OCI-LY7 (cell line): ENCODE measurements at regions not wholly inside any gene's neighbourhood (a gene's known extent, or its start where the extent isn't known, plus 50 kb on each side); places are given as distances from the start of the nearest gene placed in this dataset.

Experiments used
- BruUV-seq: library from RNA; stranded (reverse); fragments of 400-500 nt; replicated peaks from 2 replicates; lab custom pipeline; 2021; lab: Mats Ljungman, UMichigan
- CTCF ChIA-PET: fragments of 300-600 bp; sonication (Branson Sonifier 250); formaldehyde crosslinking; loops from one replicate; lab custom pipeline; 2022; ENCODE audit warnings: antibody characterized with exemption; ENCODE audit not compliant: unreplicated experiment; lab: Charles Lee
- POLR2A ChIA-PET: fragments of 300-600 bp; sonication (Branson Sonifier 250); formaldehyde crosslinking; loops from one replicate; lab custom pipeline; 2022; ENCODE audit warnings: antibody characterized with exemption; lab: Charles Lee
- DNase-seq: peaks from one replicate; pipeline ENCODE4 v3.0.0-alpha.2; 2015; ENCODE audit warnings: low spot score
- H2AFZ ChIP-seq: fragments of 200-600 bp; sonication (generic), shearing (Covaris generic); 2 replicates; pipeline ENCODE4 v1.6.1; 2014; ENCODE audit warnings: mild to moderate bottlenecking, antibody characterized with exemption, low read length, moderate library complexity
- H3K27ac ChIP-seq: fragments of 200-600 bp; sonication (generic); 2 replicates; pipeline ENCODE4 v1.5.1; 2014; ENCODE audit warnings: mixed run types, low read depth, mild to moderate bottlenecking, moderate library complexity, low read length, inconsistent platforms; ENCODE audit not compliant: poor library complexity, severe bottlenecking
- H3K36me3 ChIP-seq: fragments of 200-600 bp; sonication (generic); 2 replicates; pipeline ENCODE4 v1.6.1; 2014; ENCODE audit warnings: mild to moderate bottlenecking, antibody characterized with exemption, low read length, moderate library complexity, mixed read lengths; ENCODE audit not compliant: insufficient read depth
- H3K4me1 ChIP-seq: fragments of 200-600 bp; sonication (generic); 2 replicates; pipeline ENCODE4 v1.5.1; 2014; ENCODE audit warnings: mild to moderate bottlenecking, low read length; ENCODE audit not compliant: insufficient read depth, poor library complexity, severe bottlenecking
- H3K4me2 ChIP-seq: fragments of 200-600 bp; sonication (generic); 2 replicates; pipeline ENCODE4 v1.6.1; 2014; ENCODE audit warnings: mild to moderate bottlenecking, low read length
- H3K4me3 ChIP-seq: fragments of 200-600 bp; sonication (generic); 2 replicates; pipeline ENCODE4 v1.5.1; 2014; ENCODE audit warnings: mild to moderate bottlenecking, low read depth, low read length; ENCODE audit not compliant: poor library complexity, severe bottlenecking
- H3K79me2 ChIP-seq: fragments of 200-600 bp; sonication (generic); 2 replicates; pipeline ENCODE4 v1.6.1; 2016; ENCODE audit warnings: low read depth, mild to moderate bottlenecking, low read length, moderate library complexity, mixed read lengths; ENCODE audit not compliant: insufficient read depth
- H3K9me2 ChIP-seq: fragments of 200-600 bp; sonication (generic); 2 replicates; pipeline ENCODE4 v1.6.1; 2016; ENCODE audit warnings: mild to moderate bottlenecking, low read length, mixed read lengths; ENCODE audit not compliant: insufficient read depth
- H3K9me3 ChIP-seq: fragments of 200-600 bp; sonication (generic); 2 replicates; pipeline ENCODE4 v1.6.1; 2014; ENCODE audit warnings: mild to moderate bottlenecking, mixed run types, low read length, mixed read lengths
- H4K20me1 ChIP-seq: fragments of 200-600 bp; sonication (generic); 2 replicates; pipeline ENCODE4 v1.6.1; 2014; ENCODE audit warnings: mild to moderate bottlenecking, antibody characterized with exemption, low read length, moderate library complexity, mixed read lengths; ENCODE audit not compliant: insufficient read depth
- EZH2phosphoT487 ChIP-seq: fragments of 200-600 bp; sonication (generic); IDR thresholded peaks from 2 replicates; pipeline ENCODE4 v1.6.1; 2018; ENCODE audit warnings: low read depth, borderline replicate concordance, mild to moderate bottlenecking, mixed run types, antibody characterized with exemption, low read length, moderate library complexity, mixed read lengths
- intact Hi-C: fragments of 100-400 bp; cut with micrococcal nuclease; formaldehyde crosslinking; loops from one replicate; pipeline ENCODE4 v1.10.0; 2022; ENCODE audit not compliant: unreplicated experiment
- TF ChIP-seq, protein P1 (sequence below): fragments of 200-600 bp; sonication (generic); conservative IDR thresholded peaks from 2 replicates; pipeline ENCODE4 v1.5.1; 2014; ENCODE audit warnings: mild to moderate bottlenecking, antibody characterized with exemption, low read length, moderate library complexity, mixed read lengths

DNA sequence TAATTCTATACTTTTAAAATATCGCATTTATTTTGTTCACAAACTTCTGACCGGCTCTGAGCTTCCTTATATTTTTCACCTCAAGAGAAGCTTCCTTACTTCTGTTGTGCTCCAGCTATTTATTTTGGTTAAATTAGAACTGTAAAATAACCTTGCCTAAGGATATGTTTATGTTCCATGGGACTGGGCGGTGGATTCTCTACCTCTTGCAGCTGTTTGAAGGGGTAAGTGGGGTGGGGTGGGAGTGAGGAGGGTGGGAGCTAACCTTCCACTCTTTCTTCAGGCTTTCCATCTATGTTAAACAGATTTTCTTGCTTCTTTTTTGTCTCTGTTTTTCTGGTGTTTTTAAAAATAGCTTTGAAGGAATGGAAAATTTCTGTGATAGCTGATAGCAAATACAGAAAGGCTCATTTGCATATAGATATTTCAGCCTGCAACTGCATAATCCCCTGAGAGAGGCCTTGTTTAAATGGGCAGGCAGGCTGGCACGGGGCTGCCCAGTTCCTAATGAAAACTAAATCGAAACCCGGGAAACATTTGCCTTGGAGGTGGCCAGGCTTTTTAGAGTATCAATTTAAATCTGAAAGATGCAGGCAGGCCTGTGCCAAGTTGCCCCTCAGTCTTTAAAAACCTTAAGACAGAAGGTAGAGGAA lies 122.1 kb upstream of the DMAC1 start:
- no TSS peak for BruUV-seq
- Histone ChIP-seq H3K79me2 (no peaks in the 10 kb centered on the region), H4K20me1 (no peaks in the 10 kb centered on the region), H2AFZ (peak overlapping the region; percentile 62), H3K36me3 (no peaks in the 10 kb centered on the region), H3K4me1 (peaks cover 12% of the 10 kb centered on the region), H3K9me3 (no peaks in the 10 kb centered on the region), H3K9me2 (no peaks in the 10 kb centered on the region), H3K27ac (no peak overlapping the region), H3K4me3 (no peak overlapping the region), H3K4me2 (peak overlapping the region; percentile 30)
- ChIA-PET POLR2A (interaction anchor here (0.6 kb wide), 1 partner anchor 221 kb away, joined by 4 read pairs; no protein-coding TSS in a partner anchor), CTCF (no interaction called here)
- no peak for TF ChIP-seq EZH2phosphoT487
- TF ChIP-seq, protein P1, sequence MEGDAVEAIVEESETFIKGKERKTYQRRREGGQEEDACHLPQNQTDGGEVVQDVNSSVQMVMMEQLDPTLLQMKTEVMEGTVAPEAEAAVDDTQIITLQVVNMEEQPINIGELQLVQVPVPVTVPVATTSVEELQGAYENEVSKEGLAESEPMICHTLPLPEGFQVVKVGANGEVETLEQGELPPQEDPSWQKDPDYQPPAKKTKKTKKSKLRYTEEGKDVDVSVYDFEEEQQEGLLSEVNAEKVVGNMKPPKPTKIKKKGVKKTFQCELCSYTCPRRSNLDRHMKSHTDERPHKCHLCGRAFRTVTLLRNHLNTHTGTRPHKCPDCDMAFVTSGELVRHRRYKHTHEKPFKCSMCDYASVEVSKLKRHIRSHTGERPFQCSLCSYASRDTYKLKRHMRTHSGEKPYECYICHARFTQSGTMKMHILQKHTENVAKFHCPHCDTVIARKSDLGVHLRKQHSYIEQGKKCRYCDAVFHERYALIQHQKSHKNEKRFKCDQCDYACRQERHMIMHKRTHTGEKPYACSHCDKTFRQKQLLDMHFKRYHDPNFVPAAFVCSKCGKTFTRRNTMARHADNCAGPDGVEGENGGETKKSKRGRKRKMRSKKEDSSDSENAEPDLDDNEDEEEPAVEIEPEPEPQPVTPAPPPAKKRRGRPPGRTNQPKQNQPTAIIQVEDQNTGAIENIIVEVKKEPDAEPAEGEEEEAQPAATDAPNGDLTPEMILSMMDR: no peak
- intact Hi-C loops: no loop called here
- DNase-seq: no peak

DNA sequence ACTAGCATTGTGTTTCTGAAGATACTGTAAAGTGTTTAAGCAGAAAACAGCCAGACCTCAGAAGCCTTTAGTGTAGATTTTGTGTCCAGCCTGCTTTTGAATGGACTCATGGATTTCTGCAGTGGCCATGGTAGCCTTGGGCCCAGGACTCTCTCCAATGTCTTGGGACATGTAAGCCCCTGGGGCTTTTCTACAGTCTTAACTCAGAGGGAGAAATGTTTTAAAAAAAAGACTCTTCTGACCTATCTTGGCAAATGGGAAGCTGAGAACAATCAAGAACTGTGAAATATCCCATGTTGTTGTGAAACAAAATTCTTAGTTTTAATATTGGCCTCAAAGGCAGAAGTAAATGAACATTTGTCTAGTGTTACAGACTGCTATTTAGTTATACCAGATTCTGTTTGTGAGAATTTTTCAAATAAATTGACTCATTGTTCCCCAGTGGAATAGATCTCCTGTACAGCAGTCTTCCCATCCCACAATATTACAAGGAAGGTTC lies 112.5 kb upstream of the DMAC1 start:
- Histone ChIP-seq H2AFZ (no peak overlapping the region), H4K20me1 (no peaks in the 10 kb centered on the region), H3K36me3 (no peaks in the 10 kb centered on the region), H3K4me3 (no peak overlapping the region), H3K9me3 (no peaks in the 10 kb centered on the region), H3K79me2 (no peaks in the 10 kb centered on the region), H3K9me2 (no peaks in the 10 kb centered on the region), H3K4me2 (no peak overlapping the region), H3K27ac (no peak overlapping the region), H3K4me1 (no peaks in the 10 kb centered on the region)
- no TSS peak for BruUV-seq
- ChIA-PET POLR2A (no interaction called here), CTCF (no interaction called here)
- no peak for DNase-seq
- intact Hi-C loops: no loop called here
- TF ChIP-seq, protein P1: no peak
- no peak for TF ChIP-seq EZH2phosphoT487

DNA sequence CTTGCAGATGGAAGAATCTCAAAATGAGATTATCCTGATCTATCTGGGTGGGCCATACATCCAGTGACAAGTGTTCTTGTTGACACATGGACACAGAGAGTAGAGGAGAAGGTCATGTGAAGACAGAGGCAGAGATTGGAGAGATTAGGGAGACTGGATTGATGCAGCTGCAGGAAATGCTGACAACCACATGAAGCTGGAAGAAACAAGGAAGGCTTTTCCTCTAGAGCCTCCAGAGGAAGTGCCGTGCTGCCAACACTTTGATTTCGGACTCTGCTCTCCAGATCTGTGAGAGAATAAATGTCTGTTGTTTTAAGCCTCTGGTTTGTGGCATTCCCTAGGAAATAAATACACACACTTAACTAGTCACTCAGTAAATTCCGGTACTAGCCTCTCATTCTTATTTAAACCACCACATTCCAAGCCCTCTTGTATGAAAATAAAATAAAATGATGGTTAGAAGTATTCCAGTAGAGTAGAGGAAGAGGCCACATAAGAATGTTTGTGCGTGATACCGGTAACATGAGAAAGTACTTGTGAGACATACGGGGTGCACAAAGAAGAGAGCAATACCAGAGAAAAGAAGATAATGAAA lies 110.9 kb upstream of the DMAC1 start:
- TF ChIP-seq EZH2phosphoT487: no peak
- TF ChIP-seq, protein P1: no peak
- H3K36me3 ChIP-seq: no peaks in the 10 kb centered on the region

More for the DNA sequence above, 110.9 kb upstream of the DMAC1 start:
- ChIA-PET POLR2A (no interaction called here), CTCF (no interaction called here)
- Histone ChIP-seq H3K27ac (no peak overlapping the region), H4K20me1 (no peaks in the 10 kb centered on the region), H3K4me1 (no peaks in the 10 kb centered on the region), H2AFZ (no peak overlapping the region), H3K79me2 (no peaks in the 10 kb centered on the region), H3K4me2 (no peak overlapping the region), H3K9me2 (no peaks in the 10 kb centered on the region), H3K4me3 (no peak overlapping the region), H3K9me3 (no peaks in the 10 kb centered on the region)
- intact Hi-C loops: no loop called here
- DNase-seq: no peak
- no TSS peak for BruUV-seq
